Lower leg skin (tissue), 4 donors: ENCODE measurements at regions not wholly inside any gene's neighbourhood (a gene's known extent, or its start where the extent isn't known, plus 50 kb on each side); places are given as distances from the start of the nearest gene placed in this dataset.
"Not testable (repeated sequence)": the region's sequence is repeated elsewhere in the genome, so short reads cannot be mapped to it uniquely, and the experiment has no call there.

Source experiments
- DNase-seq, 2 donors: peaks; one replicate each; pipeline ENCODE4 v3.0.0-alpha.2; 2019; ENCODE audit warnings: low spot score in 2 of 2
- H3K4me3 ChIP-seq: fragments of 200-600 bp; sonication (generic); 2 replicates; pipeline ENCODE4 v1.5.1; 2017; ENCODE audit warnings: mild to moderate bottlenecking, low read depth; ENCODE audit not compliant: poor library complexity, severe bottlenecking
- CTCF ChIP-seq, 3 donors: fragments of 450-650 bp; IDR thresholded peaks; one replicate each; pipeline ENCODE4 v1.5.1; 2016; ENCODE audit warnings: antibody characterized with exemption in 3 of 3, mild to moderate bottlenecking in 3 of 3, moderate library complexity in 2 of 3
- POLR2A ChIP-seq, 2 donors: fragments of 450-650 bp; IDR thresholded peaks; one replicate each; pipeline ENCODE4 v1.6.1; 2016 to 2017; ENCODE audit warnings: antibody characterized with exemption in 2 of 2, mild to moderate bottlenecking in 1 of 2, moderate library complexity in 1 of 2
- WGBS, 2 donors: methylation state at CpG; one replicate each; pipeline ENCODE4 v1.1.5; 2018; 5-methylcytosine and 5-hydroxymethylcytosine counted together
- intact Hi-C: fragments of 100-400 bp; cut with DNase I; formaldehyde crosslinking; loops from one replicate; pipeline ENCODE4 v1.15.0; 2023; ENCODE audit warnings: low total_unique reads

- H3K4me3 ChIP-seq, result no peak overlapping the region
- WGBS, 2 donors, result 76 to 78% methylated on average over 7 of the region's 7 CpGs
- TF ChIP-seq CTCF (IDR thresholded peaks at IDR 0.05), result no peak
- TF ChIP-seq POLR2A (IDR thresholded peaks at IDR 0.05), result no peak
- no peak for DNase-seq
- intact Hi-C loops, result no loop called here
Measured at GRCh38 chr6:14477559-14477958, 360.0 kb downstream of the CD83 start.

GRCh38 chr6:14478381-14479225 lies 361.0 kb downstream of the CD83 start:
- TF ChIP-seq POLR2A (IDR thresholded peaks at IDR 0.05), result no peak
- TF ChIP-seq CTCF (IDR thresholded peaks at IDR 0.05), result no peak
- no peak overlapping the region for H3K4me3 ChIP-seq
- intact Hi-C loops, result no loop called here
- peak in 1 of 2 donors; percentile 24 for DNase-seq
- 67% methylated on average over 10 of the region's 10 CpGs for WGBS, 2 donors

GRCh38 chr6:14481946-14482345 lies 364.4 kb downstream of the CD83 start:
- H3K4me3 ChIP-seq, intact Hi-C loops, DNase-seq: not testable (repeated sequence)
- WGBS, 2 donors, result no CpG with 5 or more reads among the region's 1 CpG

GRCh38 chr6:14487625-14488024 lies 370.1 kb downstream of the CD83 start:
- DNase-seq, result no peak
- intact Hi-C loops, result no loop called here
- 100% methylated on average over 2 of the region's 3 CpGs; no CpG with 5 or more reads in 1 of the 2 donors for WGBS, 2 donors
- H3K4me3 ChIP-seq, result no peak overlapping the region
- no peak for TF ChIP-seq POLR2A (IDR thresholded peaks at IDR 0.05)
- TF ChIP-seq CTCF (IDR thresholded peaks at IDR 0.05), result no peak

GRCh38 chr6:14488180-14488579 lies 370.6 kb downstream of the CD83 start:
- H3K4me3 ChIP-seq, result no peak overlapping the region
- WGBS, 2 donors, result 96 to 100% methylated on average over 1 of the region's 2 CpGs
- TF ChIP-seq POLR2A (IDR thresholded peaks at IDR 0.05), result no peak
- no peak for TF ChIP-seq CTCF (IDR thresholded peaks at IDR 0.05)
- DNase-seq, result no peak
- intact Hi-C loops, result no loop called here

- intact Hi-C loops, result no loop called here
- no peak for DNase-seq
- TF ChIP-seq CTCF (IDR thresholded peaks at IDR 0.05) (no peak), POLR2A (IDR thresholded peaks at IDR 0.05) (no peak)
- H3K4me3 ChIP-seq, result no peak overlapping the region
- WGBS, 2 donors, result 85 to 86% methylated on average over 3 of the region's 3 CpGs
Measured at GRCh38 chr6:14489445-14489844, 371.9 kb downstream of the CD83 start.
